Gastroesophageal sphincter (tissue), 3 donors: ENCODE measurements at regions not wholly inside any gene's neighbourhood (a gene's known extent, or its start where the extent isn't known, plus 50 kb on each side); places are given as distances from the start of the nearest gene placed in this dataset.

ENCODE experiments used
- CTCF ChIP-seq, 4 experiments: fragments of 200-600 bp in 2 of 4; fragments of 450-650 bp in 2 of 4; sonication (generic) in 1 of 4; IDR thresholded peaks; one replicate each; pipeline ENCODE4 v1.5.1; 2017 to 2019; ENCODE audit warnings: antibody characterized with exemption in 4 of 4, mild to moderate bottlenecking in 2 of 4, moderate library complexity in 2 of 4
- POLR2AphosphoS5 ChIP-seq: sonication (generic); formaldehyde crosslinking; IDR thresholded peaks from one replicate; pipeline ENCODE4 v1.6.1; 2017; ENCODE audit warnings: antibody characterized with exemption

- TF ChIP-seq CTCF (IDR thresholded peaks at IDR 0.05): no peak
- TF ChIP-seq POLR2AphosphoS5: no peak
Observed at GRCh38 chr2:176910828-176911227, 301.8 kb upstream of the HNRNPA3 start.
